ENCODE measurements at regions not wholly inside any gene's neighbourhood (a gene's known extent, or its start where the extent isn't known, plus 50 kb on each side); places are given as distances from the start of the nearest gene placed in this dataset.

DNA sequence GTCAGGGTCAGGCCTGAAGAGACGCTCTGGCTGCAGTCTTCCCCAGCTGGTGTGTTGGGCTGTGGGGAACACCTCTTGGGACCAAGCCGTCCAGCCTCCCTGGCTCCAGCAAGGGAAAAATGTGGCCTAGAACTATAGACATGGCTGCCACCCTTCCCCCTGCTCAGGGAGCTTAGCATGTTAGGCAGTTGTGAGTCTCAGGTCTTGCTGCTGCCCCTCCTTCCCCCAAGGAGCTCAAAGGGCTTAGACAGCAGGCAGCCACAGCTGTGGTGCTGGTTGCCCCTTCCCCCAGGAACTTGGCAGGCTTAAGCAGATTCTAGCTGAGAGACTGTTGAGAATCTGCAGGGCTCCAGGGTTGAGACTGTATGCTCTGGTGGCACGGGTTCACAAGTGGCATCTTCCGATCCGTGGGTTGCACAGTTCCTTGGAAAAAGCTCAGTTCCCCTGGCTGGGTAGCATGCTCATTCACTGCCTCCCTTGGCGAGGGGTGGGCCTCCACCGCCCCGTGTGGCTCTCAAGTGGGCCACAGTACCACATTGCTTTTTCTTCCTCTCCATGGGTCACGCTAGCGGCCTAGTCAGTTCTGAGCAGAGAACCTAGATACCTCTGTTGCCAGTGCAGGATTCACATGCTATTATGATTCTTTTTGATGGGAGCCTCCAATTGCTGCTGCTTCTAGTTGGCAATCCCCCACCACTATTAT is 1258.6 kb downstream of the OLFM4 start:
- Histone ChIP-seq H3K4me1 (ENCODE audit: control insufficient read depth, extremely low read depth, insufficient read depth, low read length) (no peaks in the 10 kb centered on the region), H3K27ac (ENCODE audit: insufficient read depth, low read depth, low read length) (no peak overlapping the region), H3K9me3 (replicated peaks; ENCODE audit: control insufficient read depth, insufficient read depth, low read length) (peaks cover 1% of the 10 kb centered on the region), H3K4me3 (replicated peaks in 1 of 3; ENCODE audit: insufficient read depth in 1 of 3, low read depth in 1 of 3, low read length in 3 of 3) (no peak overlapping the region), H3K27me3 (ENCODE audit: control insufficient read depth in 2 of 2, insufficient read depth in 2 of 2, low read length in 2 of 2) (no peaks in the 10 kb centered on the region), H3K9me1 (replicated peaks; ENCODE audit: control insufficient read depth, extremely low read depth, insufficient read depth, low read length) (no peaks in the 10 kb centered on the region), H3K36me3 (ENCODE audit: control insufficient read depth in 2 of 2, extremely low read depth in 1 of 2, insufficient read depth in 2 of 2, low read length in 2 of 2) (no peaks in the 10 kb centered on the region), H2AFZ (ENCODE audit: low read depth, low read length) (no peak overlapping the region), H3K79me2 (ENCODE audit: control insufficient read depth, insufficient read depth, low read length) (no peaks in the 10 kb centered on the region), H3K9ac (replicated peaks; ENCODE audit: extremely low read depth, insufficient read depth, low read length) (no peak overlapping the region), H3K4me2 (ENCODE audit: insufficient read depth, low read length) (no peak overlapping the region), H4K20me1 (replicated peaks; ENCODE audit: control insufficient read depth, extremely low read depth, insufficient read depth, low read length) (no peaks in the 10 kb centered on the region)
- no TSS peak for BruUV-seq (replicated peaks)
- CTCF ChIA-PET: no interaction called here
- TF ChIP-seq EZH2 (IDR thresholded peaks at IDR 0.05; ENCODE audit: borderline replicate concordance, low read depth, low read length, severe bottlenecking): no peak
- intact Hi-C loops (cut with micrococcal nuclease): no loop called here
- no peak for FAIRE-seq
- POLR2A ChIA-PET: no interaction called here
- DNase-seq (ENCODE audit: low read depth, low spot score): no peak
- dilution Hi-C loops (cut with MboI; ENCODE audit: extremely low pct_ligation_motif_present, low sequenced_read_pairs): no loop called here

DNA sequence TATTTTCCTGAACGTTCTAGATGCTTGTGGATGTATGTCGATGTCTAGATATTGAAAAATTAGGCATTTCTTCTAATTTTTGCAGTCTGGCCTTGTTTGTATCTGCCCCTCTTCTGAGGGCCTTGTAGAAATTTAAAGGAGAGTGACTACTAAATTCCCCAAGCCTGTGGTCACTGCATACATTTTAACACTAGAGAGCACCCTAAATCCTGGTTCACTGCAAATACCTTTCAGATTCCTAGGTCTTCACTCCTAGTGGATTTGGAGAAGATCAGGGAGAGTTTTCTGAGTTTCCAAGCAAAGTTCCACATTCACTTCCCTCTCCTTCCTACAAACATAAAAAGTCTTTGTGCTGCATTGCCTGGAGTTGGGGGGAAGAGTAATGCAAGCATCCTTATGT is 1272.5 kb downstream of the OLFM4 start:
- Histone ChIP-seq H3K79me2 (ENCODE audit: control insufficient read depth, insufficient read depth, low read length) (no peaks in the 10 kb centered on the region), H3K27me3 (ENCODE audit: control insufficient read depth in 2 of 2, insufficient read depth in 2 of 2, low read length in 2 of 2) (no peaks in the 10 kb centered on the region), H3K4me1 (ENCODE audit: control insufficient read depth, extremely low read depth, insufficient read depth, low read length) (no peaks in the 10 kb centered on the region), H3K36me3 (ENCODE audit: control insufficient read depth in 2 of 2, extremely low read depth in 1 of 2, insufficient read depth in 2 of 2, low read length in 2 of 2) (no peaks in the 10 kb centered on the region), H3K27ac (ENCODE audit: insufficient read depth, low read depth, low read length) (no peak overlapping the region), H3K9me1 (replicated peaks; ENCODE audit: control insufficient read depth, extremely low read depth, insufficient read depth, low read length) (no peaks in the 10 kb centered on the region), H2AFZ (ENCODE audit: low read depth, low read length) (no peak overlapping the region), H3K4me3 (replicated peaks in 1 of 3; ENCODE audit: insufficient read depth in 1 of 3, low read depth in 1 of 3, low read length in 3 of 3) (no peak overlapping the region), H3K9ac (replicated peaks; ENCODE audit: extremely low read depth, insufficient read depth, low read length) (no peak overlapping the region), H3K4me2 (ENCODE audit: insufficient read depth, low read length) (no peak overlapping the region), H3K9me3 (replicated peaks; ENCODE audit: control insufficient read depth, insufficient read depth, low read length) (peaks cover 6% of the 10 kb centered on the region), H4K20me1 (replicated peaks; ENCODE audit: control insufficient read depth, extremely low read depth, insufficient read depth, low read length) (no peaks in the 10 kb centered on the region)
- ChIA-PET POLR2A (no interaction called here), CTCF (no interaction called here)
- dilution Hi-C loops (cut with MboI; ENCODE audit: extremely low pct_ligation_motif_present, low sequenced_read_pairs): no loop called here
- no TSS peak for BruUV-seq (replicated peaks)
- no peak for DNase-seq (ENCODE audit: low read depth, low spot score)
- FAIRE-seq: no peak
- TF ChIP-seq FOS (IDR thresholded peaks at IDR 0.05; ENCODE audit: borderline replicate concordance, insufficient read depth, low read length) (no peak), POLR2AphosphoS5 (IDR thresholded peaks at IDR 0.05; ENCODE audit: insufficient read depth, low read depth, low read length) (no peak), MYC (IDR thresholded peaks at IDR 0.05; ENCODE audit: low read depth, low read length) (no peak), GATA2 (IDR thresholded peaks at IDR 0.05; ENCODE audit: insufficient read depth, insufficient read length, low read depth, low read length) (no peak), JUN (IDR thresholded peaks at IDR 0.05; ENCODE audit: borderline replicate concordance, insufficient read depth, insufficient read length, low read depth) (no peak), EZH2 (IDR thresholded peaks at IDR 0.05; ENCODE audit: borderline replicate concordance, low read depth, low read length, severe bottlenecking) (no peak), POLR2A (IDR thresholded peaks at IDR 0.05; ENCODE audit: low read depth, low read length) (no peak)
- TF ChIP-seq, protein P1, sequence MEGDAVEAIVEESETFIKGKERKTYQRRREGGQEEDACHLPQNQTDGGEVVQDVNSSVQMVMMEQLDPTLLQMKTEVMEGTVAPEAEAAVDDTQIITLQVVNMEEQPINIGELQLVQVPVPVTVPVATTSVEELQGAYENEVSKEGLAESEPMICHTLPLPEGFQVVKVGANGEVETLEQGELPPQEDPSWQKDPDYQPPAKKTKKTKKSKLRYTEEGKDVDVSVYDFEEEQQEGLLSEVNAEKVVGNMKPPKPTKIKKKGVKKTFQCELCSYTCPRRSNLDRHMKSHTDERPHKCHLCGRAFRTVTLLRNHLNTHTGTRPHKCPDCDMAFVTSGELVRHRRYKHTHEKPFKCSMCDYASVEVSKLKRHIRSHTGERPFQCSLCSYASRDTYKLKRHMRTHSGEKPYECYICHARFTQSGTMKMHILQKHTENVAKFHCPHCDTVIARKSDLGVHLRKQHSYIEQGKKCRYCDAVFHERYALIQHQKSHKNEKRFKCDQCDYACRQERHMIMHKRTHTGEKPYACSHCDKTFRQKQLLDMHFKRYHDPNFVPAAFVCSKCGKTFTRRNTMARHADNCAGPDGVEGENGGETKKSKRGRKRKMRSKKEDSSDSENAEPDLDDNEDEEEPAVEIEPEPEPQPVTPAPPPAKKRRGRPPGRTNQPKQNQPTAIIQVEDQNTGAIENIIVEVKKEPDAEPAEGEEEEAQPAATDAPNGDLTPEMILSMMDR (IDR thresholded peaks at IDR 0.05; ENCODE audit: extremely low read depth in 1 of 2, insufficient read depth in 1 of 2, low read depth in 1 of 2, low read length in 2 of 2): no peak
- TF ChIP-seq, protein P2, sequence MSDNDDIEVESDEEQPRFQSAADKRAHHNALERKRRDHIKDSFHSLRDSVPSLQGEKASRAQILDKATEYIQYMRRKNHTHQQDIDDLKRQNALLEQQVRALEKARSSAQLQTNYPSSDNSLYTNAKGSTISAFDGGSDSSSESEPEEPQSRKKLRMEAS (IDR thresholded peaks at IDR 0.05; ENCODE audit: insufficient read depth, insufficient read length): no peak
- intact Hi-C loops (cut with micrococcal nuclease): loop anchor here (10.0 kb wide), 1 partner anchor 1564 kb away; no protein-coding TSS in a partner anchor
